Colonic mucosa (tissue), 4 donors: ENCODE measurements at regions not wholly inside any gene's neighbourhood (a gene's known extent, or its start where the extent isn't known, plus 50 kb on each side); places are given as distances from the start of the nearest gene placed in this dataset.

Source experiments
- DNase-seq: peaks from one replicate; pipeline ENCODE4 v3.0.0-alpha.2; 2020
- H3K27ac ChIP-seq: fragments of 200-600 bp; one replicate; pipeline ENCODE4 v1.8.0; 2021
- H3K27me3 ChIP-seq: fragments of 200-600 bp; one replicate; pipeline ENCODE4 v1.8.0; 2021
- H3K36me3 ChIP-seq: fragments of 200-600 bp; one replicate; pipeline ENCODE4 v1.8.0; 2021
- H3K4me1 ChIP-seq: fragments of 200-600 bp; one replicate; pipeline ENCODE4 v1.8.0; 2021; ENCODE audit warnings: mild to moderate bottlenecking
- H3K4me3 ChIP-seq: fragments of 200-600 bp; one replicate; pipeline ENCODE4 v1.8.0; 2021
- H3K9ac ChIP-seq, 2 donors: one replicate each; pipeline ENCODE4 v1.7.0; 2013; ENCODE audit warnings: control low read depth in 2 of 2, low read depth in 2 of 2, low read length in 2 of 2
- H3K9me3 ChIP-seq: fragments of 200-600 bp; one replicate; pipeline ENCODE4 v1.8.0; 2021
- CTCF ChIP-seq: fragments of 200-600 bp; IDR thresholded peaks from one replicate; pipeline ENCODE4 v1.8.0; 2022; ENCODE audit warnings: antibody characterized with exemption, mild to moderate bottlenecking
- intact Hi-C: fragments of 100-400 bp; cut with DNase I; formaldehyde crosslinking; loops from one replicate; pipeline ENCODE4 v1.14.1; 2022
- donor health status: healthy.
- donor health status: DM: no; HTN: no; CAD: no.
- donor health status: DM: no; HTN: no; CAD: no.

- Histone ChIP-seq H3K9me3 (no peaks in the 10 kb centered on the region), H3K36me3 (no peaks in the 10 kb centered on the region), H3K4me1 (peaks cover 9% of the 10 kb centered on the region), H3K27ac (no peak overlapping the region), H3K4me3 (no peak overlapping the region), H3K9ac (no peak overlapping the region), H3K27me3 (no peaks in the 10 kb centered on the region)
- intact Hi-C loops = no loop called here
- no peak for DNase-seq
- no peak for TF ChIP-seq CTCF
Measured at GRCh38 chr6:149250951-149251350, 66.6 kb upstream of the TAB2 start.

DNA sequence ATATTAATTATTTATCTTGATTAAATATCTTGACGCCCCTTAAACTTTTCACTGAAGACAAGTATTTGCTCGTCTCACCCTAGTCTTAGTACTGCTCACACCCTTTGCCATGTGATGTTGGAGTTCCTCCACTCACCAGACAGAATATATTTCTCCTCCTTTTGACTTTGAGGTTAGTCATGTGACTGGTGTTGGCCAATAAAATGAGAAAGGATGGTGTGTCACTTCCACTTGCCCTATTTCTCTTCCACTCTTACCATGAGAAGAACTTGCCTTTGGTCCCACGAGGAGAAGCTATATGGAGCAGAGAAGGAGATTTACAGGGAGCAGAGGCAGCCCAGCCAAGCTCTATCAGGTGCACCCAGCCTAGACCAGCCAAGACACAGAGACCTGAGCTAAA is 64.9 kb upstream of the TAB2 start:
- intact Hi-C loops = no loop called here
- H3K9ac ChIP-seq = no peak overlapping the region
- no peak overlapping the region for H3K4me3 ChIP-seq
- peaks cover 9% of the 10 kb centered on the region for H3K4me1 ChIP-seq
- H3K36me3 ChIP-seq = no peaks in the 10 kb centered on the region
- no peak for TF ChIP-seq CTCF
- H3K27me3 ChIP-seq = no peaks in the 10 kb centered on the region
- no peak overlapping the region for H3K27ac ChIP-seq
- DNase-seq = no peak
- no peaks in the 10 kb centered on the region for H3K9me3 ChIP-seq

- TF ChIP-seq CTCF = no peak
- no peaks in the 10 kb centered on the region for H3K27me3 ChIP-seq
- DNase-seq = no peak
- no peaks in the 10 kb centered on the region for H3K36me3 ChIP-seq
- H3K9ac ChIP-seq = no peak overlapping the region
- H3K27ac ChIP-seq = no peak overlapping the region
- no peak overlapping the region for H3K4me3 ChIP-seq
- intact Hi-C loops = no loop called here
- peaks cover 4% of the 10 kb centered on the region for H3K4me1 ChIP-seq
- no peaks in the 10 kb centered on the region for H3K9me3 ChIP-seq
Measured at GRCh38 chr6:149254253-149254652, 63.3 kb upstream of the TAB2 start.

- Histone ChIP-seq H3K9me3 (no peaks in the 10 kb centered on the region), H3K4me3 (no peak overlapping the region), H3K9ac (no peak overlapping the region), H3K4me1 (no peaks in the 10 kb centered on the region), H3K27ac (no peak overlapping the region), H3K36me3 (no peaks in the 10 kb centered on the region), H3K27me3 (no peaks in the 10 kb centered on the region)
- no peak for TF ChIP-seq CTCF
- DNase-seq = no peak
- intact Hi-C loops = no loop called here
Measured at GRCh38 chr6:149259753-149260152, 57.8 kb upstream of the TAB2 start.

DNA sequence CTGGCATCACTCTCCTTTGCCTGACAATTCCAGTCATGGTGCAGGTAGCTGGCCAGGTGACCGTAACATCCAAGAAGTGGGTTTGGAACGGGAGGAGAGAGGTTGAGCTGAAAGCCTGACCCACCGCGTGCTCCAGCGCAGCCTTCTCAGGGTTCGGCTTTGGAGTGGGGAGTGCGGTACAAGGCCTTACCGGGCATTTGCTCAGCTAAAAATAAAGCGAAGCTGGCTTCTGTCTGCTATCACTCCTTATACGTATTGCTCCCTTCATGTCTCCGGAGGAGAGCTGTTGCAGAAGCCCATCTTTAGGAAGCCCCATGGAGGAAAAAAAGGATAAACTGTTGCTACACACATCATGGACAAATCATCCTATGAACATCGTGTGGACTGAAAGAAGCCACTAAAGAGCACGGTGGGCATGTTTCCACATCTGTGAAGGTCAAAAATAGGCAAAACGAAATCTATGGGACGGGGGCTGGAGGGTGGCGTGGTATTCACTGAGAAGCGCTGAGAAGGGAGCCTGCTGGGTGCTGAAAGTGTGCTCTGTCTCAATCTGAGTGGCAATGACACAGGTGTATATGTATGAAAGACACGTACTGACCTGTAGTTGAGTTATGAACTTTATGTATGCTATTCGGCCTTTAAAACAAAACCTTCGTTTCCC is 57.2 kb upstream of the TAB2 start:
- H3K9me3 ChIP-seq = no peaks in the 10 kb centered on the region
- DNase-seq = no peak
- no peak overlapping the region for H3K27ac ChIP-seq
- H3K4me1 ChIP-seq = no peaks in the 10 kb centered on the region
- no peak for TF ChIP-seq CTCF
- no peak overlapping the region for H3K9ac ChIP-seq
- H3K27me3 ChIP-seq = no peaks in the 10 kb centered on the region
- intact Hi-C loops = no loop called here
- H3K36me3 ChIP-seq = no peaks in the 10 kb centered on the region
- no peak overlapping the region for H3K4me3 ChIP-seq
